ENCODE measurements at regions not wholly inside any gene's neighbourhood (a gene's known extent, or its start where the extent isn't known, plus 50 kb on each side); places are given as distances from the start of the nearest gene placed in this dataset.

DNA sequence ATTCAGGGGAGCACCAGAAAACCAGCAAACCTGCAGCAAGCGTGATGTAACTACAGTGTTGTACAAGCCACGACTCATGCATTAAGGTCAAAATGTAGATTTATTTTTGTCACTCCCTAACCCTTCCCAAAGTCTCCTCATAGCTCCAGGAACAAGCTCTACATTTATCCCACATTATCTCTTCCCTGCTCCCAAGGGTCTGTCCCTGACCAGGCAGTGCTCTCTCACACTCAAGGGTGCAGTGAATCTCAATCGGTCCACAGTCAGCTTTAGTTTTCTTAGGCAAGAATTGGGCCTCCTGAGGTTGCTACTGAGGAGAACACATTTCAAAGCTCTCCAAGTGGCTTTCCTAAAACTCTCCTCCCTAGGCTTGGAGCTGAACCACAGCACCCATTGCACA, 219.4 kb downstream of the NHLRC3 start:
- Histone ChIP-seq H3K36me3 (no peaks in the 10 kb centered on the region), H3K4me3 (no peak overlapping the region), H3K9me3 (peaks cover 3% of the 10 kb centered on the region; the same call in 1 of the 2 replicates), H3K27me3 (no peaks in the 10 kb centered on the region)
- no peak for DNase-seq

DNA sequence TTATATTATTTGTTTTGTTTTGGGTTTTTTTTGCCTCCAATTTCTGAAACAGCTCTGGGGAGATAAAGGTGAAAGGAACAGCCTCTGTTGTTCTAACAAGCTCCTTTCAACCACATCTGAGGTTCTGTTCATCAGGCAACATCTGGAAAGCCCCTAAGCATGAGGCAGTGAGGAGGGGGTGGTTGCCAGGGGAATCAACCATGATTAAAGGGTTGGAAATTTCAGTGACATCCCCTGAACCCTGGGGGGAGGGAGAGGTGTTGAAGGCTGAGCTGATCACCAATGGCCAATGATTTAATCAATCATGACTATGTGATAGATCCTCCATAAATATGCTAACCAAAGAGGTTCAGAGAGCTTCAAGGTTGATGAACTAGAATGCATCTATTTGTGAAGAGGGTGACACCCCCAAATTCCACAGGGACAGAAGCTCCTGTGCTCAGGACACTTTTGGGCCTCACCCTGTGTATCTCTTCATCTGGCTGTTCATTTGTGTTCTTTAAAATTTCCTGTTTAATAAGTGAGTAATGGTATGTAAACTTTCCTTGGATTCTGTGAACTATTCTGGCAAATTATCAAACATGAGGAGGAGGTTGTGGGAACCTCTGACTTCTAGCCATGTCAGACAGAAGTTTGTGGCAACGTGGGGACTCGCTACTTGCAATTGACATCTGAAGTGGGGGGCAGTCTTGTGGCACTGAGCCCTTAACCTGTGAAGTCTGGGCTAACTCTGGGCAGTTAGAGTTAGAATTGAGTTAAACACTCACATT, 221.3 kb downstream of the NHLRC3 start:
- Histone ChIP-seq H3K27me3 (no peaks in the 10 kb centered on the region), H3K36me3 (no peaks in the 10 kb centered on the region), H3K4me3 (no peak overlapping the region), H3K9me3 (peaks cover 3% of the 10 kb centered on the region; the same call in 1 of the 2 replicates)
- DNase-seq, result no peak

DNA sequence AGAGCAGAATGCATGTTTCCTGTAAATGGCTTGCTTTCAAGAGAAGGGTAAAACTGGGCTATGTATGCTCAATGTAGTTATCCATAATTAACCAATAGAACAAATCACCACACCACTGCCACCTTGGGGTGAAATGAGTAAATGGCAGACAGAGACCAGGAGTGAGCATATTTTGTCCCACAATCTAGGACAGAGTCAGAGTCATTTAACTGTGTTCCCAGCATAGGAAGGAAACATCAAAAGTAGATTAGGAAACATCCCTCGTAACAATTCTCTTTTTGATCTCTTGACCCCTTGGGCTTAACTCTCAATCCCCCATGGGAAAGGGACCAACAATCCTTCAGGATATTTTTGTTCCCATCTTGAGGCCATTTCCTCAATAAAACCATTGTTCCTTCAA, 224.8 kb downstream of the NHLRC3 start:
- DNase-seq, result peak; percentile 11

DNA sequence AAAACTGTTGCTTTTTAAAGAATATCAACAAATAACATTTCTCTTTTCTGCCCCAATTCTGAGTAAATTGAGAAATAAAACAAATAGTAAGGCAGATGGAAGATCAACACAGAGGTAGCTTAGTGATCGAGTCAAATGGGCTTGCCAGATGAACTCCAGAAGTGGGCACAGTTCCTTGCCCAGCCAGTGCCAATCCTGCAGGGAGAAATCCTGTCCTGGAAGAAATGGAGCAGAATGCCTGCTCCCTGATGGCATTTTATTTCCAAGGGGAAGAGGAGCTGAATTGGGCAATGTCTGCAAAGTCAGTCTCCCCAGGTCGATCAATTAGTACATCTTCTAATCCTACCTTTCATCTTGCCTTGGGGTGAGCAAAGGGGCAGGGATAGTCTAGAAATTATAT, 225.3 kb downstream of the NHLRC3 start:
- no peak for DNase-seq
- H3K9me3 ChIP-seq, result no peaks in the 10 kb centered on the region
- no peaks in the 10 kb centered on the region for H3K36me3 ChIP-seq
- no peaks in the 10 kb centered on the region for H3K27me3 ChIP-seq
- no peak overlapping the region for H3K4me3 ChIP-seq

More for the DNA sequence above, 224.8 kb downstream of the NHLRC3 start:
- no peaks in the 10 kb centered on the region for H3K36me3 ChIP-seq
- H3K9me3 ChIP-seq, result no peaks in the 10 kb centered on the region
- no peaks in the 10 kb centered on the region for H3K27me3 ChIP-seq
- H3K4me3 ChIP-seq, result no peak overlapping the region

DNA sequence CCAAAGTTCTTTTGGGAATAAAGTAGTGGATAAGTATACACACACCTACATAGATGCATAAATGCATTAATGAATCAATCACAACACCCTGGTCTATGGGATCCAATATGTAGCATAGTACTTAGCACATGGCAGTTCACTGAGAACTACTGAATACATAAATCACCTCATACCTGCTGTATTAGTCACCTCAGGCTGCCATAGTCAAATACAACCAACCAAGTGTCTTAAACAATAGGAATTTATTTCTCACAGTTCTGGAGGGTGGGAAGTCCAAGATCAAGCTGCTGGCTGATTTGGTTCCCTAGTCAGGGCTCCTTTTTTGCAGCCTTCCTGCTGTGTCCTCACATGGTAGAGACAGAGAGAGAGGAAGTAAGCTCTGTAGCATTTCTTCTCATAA, 228.2 kb downstream of the NHLRC3 start:
- no peaks in the 10 kb centered on the region for H3K36me3 ChIP-seq
- DNase-seq, result no peak
- H3K9me3 ChIP-seq, result no peaks in the 10 kb centered on the region
- no peaks in the 10 kb centered on the region for H3K27me3 ChIP-seq
- no peak overlapping the region for H3K4me3 ChIP-seq

DNA sequence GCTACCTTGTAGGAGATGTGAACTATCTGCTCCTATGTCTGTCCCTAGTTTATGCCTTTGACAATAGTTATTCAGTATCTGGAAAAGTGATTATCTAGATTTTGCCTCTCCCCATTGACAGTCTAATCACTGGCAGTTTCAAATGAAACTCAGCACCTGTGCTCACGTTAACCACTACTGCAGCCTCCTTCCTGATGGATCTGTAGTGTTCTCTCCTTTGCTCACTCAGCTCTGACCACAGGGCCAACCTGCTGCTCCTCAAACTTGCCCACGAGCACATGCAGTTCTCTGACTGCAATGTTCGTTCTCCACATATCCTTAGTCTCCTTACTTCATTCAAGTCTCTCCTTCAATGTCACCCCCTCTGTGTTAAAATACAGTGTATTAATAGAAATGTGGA, 230.1 kb downstream of the NHLRC3 start:
- H3K4me3 ChIP-seq, result no peak overlapping the region
- no peaks in the 10 kb centered on the region for H3K27me3 ChIP-seq
- no peaks in the 10 kb centered on the region for H3K9me3 ChIP-seq
- DNase-seq, result no peak
- H3K36me3 ChIP-seq, result no peaks in the 10 kb centered on the region

DNA sequence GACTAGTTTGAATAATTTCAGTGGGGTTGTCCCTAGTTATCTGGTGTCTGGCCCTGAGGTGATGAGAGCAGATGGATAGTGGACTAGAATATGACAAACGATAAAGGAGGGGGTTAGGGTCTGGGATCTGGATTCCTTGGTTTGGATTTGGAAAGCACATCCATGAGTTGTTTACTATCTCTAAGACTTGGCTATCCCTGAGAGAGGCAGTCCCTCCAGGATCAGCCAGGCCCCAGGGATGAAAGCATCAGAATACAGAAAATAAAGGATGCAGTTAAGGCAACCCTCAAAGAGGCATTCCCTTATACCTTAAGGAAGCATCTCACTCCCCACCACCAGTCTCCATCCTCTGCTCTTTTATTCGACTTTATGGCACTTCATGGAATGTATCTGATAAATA, 230.7 kb downstream of the NHLRC3 start:
- H3K9me3 ChIP-seq, result no peaks in the 10 kb centered on the region
- DNase-seq, result no peak
- H3K27me3 ChIP-seq, result no peaks in the 10 kb centered on the region
- no peaks in the 10 kb centered on the region for H3K36me3 ChIP-seq
- no peak overlapping the region for H3K4me3 ChIP-seq

DNA sequence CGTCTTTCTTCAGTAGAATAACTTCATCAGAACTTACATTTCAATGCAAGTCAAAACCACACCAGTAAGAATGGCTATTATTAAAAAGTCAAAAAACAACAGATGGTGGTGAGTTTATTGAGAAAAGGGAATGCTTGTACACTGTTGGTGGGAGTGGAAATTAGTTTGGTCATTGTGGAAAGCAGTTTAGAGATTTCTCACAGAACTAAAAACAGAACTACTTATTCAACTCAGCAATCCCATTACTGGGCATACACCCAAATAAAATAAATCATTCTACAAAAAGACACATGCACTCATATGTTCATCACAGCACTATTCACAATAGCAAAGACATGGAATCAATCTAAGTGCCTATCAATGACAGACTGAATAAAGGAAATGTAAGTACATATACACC, 231.2 kb downstream of the NHLRC3 start:
- Histone ChIP-seq H3K4me3 (no peak overlapping the region), H3K9me3 (no peaks in the 10 kb centered on the region)
- DNase-seq, result no peak

DNA sequence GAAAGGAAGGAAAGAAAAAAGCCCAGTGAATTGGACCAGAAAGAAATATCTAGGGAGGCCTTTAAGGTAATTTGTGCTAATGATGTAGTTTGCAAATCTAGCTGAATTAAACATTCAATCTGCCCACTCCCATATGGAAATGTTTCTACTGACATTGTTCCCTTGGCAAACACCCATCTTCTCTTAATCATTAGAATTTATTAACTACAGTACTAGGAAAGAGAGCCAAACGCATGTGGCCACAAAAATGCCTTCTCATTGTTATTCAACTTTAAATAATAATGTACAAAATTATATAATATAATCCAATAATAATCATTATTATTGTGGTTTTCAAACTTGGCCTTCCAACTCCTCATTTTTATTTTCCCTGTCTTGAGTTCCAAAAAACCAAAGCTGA, 234.7 kb downstream of the NHLRC3 start:
- H3K9me3 ChIP-seq, result no peaks in the 10 kb centered on the region
- H3K36me3 ChIP-seq, result no peaks in the 10 kb centered on the region
- H3K4me3 ChIP-seq, result no peak overlapping the region
- H3K27me3 ChIP-seq, result no peaks in the 10 kb centered on the region
- DNase-seq, result no peak

More for the DNA sequence above, 231.2 kb downstream of the NHLRC3 start:
- H3K36me3 ChIP-seq, result no peaks in the 10 kb centered on the region
- no peaks in the 10 kb centered on the region for H3K27me3 ChIP-seq

DNA sequence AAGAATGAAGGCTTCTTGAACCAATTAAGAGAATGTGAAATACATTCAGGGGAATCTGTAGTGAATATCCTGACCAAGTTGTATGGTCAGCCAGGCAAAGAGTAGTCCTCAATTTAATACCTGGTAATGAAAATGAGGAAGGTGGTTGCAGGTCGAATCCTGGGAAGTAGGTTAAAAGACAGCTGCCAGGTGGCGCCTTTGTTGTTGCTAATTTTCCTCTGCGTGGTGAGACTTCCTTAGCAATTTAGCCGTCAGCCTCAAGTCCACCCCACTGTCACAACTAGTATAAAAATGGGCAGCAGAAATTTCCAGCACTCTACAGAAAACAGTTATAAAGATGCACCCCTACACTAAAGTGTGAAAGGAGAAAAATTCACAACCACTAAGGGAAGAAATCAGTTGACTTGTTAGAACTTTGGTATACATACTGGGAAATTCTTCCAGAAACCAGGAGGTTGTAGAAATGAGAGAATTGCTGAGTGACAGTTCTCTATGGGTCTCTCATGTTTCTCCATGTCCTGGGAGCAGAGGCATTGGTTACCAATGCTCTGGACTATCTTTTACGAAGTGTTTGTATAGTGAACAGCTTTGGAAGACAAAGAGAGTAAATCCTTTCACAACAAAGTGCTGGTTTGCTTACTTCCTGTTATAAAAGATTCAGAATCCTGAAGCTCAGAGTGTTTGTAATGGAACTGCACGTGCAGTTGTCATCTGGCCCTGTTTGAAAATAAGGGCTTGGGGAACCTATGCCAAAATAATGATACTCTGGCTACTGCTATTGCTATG, 235.9 kb downstream of the NHLRC3 start:
- H3K36me3 ChIP-seq, result no peaks in the 10 kb centered on the region
- H3K4me3 ChIP-seq, result no peak overlapping the region
- no peaks in the 10 kb centered on the region for H3K9me3 ChIP-seq
- peak; percentile 19 for DNase-seq
- no peaks in the 10 kb centered on the region for H3K27me3 ChIP-seq

DNA sequence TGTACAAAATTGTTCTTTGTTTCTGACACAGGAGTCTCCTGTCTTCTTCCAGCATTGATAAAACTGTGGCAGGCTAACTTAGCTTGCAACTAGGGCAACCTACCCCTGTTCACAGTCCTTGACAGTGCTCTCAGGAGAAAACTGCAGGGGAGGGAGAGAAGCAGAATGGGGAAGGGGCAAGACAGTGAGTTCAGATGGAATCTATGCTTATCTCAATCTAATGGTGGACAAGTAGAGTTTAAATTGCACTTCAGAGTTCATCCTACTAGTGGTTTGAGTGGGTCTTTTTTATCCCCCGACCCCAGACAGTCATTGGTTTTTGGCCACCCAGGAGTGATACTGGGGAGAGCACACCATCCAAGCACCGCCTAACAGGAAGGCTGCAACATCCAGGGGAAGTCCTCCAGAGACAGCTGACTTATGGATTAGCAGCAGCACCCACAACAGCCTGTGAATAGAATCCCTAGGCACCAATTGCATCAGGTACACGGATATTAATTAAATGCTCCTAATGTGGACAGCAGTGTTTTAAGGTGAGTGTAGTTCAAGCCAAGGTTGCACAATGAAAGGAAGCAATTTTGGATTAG, 236.6 kb downstream of the NHLRC3 start:
- no peak overlapping the region for H3K4me3 ChIP-seq

DNA sequence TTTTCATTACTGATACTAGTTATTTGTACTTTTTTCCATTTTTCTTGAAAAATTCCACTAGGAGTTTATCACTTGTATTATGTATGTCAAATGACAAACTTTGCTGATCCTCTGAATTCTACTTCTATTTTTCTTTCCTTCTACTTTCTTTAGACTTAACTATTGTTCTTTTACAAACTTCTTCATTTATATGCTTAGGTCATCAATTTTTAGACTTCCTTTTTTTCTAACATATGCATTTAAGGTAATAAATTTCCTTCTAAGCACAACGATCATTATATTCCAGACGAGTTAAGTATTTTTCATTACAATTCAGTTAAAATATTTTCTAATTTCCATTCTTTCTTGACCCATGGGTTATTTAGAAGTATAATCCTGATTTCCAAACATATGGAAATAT, 240.8 kb downstream of the NHLRC3 start:
- H3K36me3 ChIP-seq, result no peaks in the 10 kb centered on the region
- H3K27me3 ChIP-seq, result no peaks in the 10 kb centered on the region
- no peak for DNase-seq
- no peaks in the 10 kb centered on the region for H3K9me3 ChIP-seq
- no peak overlapping the region for H3K4me3 ChIP-seq

More for the DNA sequence above, 236.6 kb downstream of the NHLRC3 start:
- Histone ChIP-seq H3K27me3 (no peaks in the 10 kb centered on the region), H3K9me3 (no peaks in the 10 kb centered on the region), H3K36me3 (no peaks in the 10 kb centered on the region)
- no peak for DNase-seq

DNA sequence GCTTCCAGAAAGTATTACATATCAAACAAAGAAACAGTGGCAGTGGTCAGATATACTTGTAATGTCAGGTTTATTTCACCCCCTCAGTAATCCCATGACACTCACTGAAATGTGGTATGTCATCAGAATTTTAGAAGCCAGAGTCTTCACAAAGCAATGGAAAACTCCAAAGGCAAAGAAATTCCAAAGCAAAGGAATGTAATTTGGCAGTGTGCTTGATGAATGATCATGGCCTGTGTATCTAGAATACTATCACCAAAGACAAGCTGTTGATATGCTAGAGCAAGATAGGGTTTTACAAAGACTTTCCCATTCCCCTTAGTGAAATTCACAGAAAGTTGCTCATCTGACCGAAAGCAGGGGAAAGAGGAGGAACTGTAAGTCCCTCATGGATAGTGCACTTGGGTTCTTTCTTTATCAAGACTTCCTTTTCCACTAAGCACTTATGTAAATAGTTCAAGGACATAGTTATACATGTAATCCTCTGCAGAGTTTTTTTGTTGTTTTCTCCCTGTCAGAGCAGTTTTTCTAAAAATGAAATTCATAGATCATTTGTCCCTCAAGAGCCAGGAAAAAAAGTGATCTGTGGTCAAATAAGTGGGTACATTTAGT, 243.4 kb downstream of the NHLRC3 start:
- no peak overlapping the region for H3K4me3 ChIP-seq
- H3K9me3 ChIP-seq, result no peaks in the 10 kb centered on the region
- DNase-seq, result no peak
- H3K27me3 ChIP-seq, result no peaks in the 10 kb centered on the region
- no peaks in the 10 kb centered on the region for H3K36me3 ChIP-seq

DNA sequence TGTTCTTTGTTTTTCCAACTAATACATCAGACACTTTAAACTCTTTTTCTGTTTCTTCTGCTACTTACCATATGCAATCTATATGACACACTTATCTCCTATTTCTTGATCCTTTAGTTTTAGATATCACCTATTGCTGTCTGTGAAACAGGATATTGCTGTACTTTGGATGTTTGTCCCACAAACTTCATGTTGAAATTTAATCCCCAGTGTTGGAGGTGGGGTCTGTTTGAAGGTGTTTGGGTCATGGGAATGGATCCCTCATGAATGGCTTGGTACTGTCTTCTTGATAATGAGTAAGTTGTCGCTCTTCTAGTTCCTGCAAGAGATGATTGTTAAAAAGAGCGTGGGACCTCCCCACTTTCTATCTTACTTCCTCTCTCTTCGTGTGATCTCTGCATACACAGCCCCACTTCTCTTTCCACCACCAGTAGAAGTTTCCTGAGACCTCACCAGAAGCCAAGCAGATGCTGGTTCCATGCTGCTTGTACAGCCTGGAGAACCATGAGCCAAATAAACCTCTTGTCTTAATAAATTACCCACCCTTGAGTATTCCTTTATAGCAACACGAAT, 244.2 kb downstream of the NHLRC3 start:
- Histone ChIP-seq H3K27me3 (no peaks in the 10 kb centered on the region), H3K4me3 (no peak overlapping the region), H3K36me3 (no peaks in the 10 kb centered on the region), H3K9me3 (0 out of 2 replicates have a peak, but pooled peaks cover 3% of the 10 kb centered on the region)
- DNase-seq, result no peak

DNA sequence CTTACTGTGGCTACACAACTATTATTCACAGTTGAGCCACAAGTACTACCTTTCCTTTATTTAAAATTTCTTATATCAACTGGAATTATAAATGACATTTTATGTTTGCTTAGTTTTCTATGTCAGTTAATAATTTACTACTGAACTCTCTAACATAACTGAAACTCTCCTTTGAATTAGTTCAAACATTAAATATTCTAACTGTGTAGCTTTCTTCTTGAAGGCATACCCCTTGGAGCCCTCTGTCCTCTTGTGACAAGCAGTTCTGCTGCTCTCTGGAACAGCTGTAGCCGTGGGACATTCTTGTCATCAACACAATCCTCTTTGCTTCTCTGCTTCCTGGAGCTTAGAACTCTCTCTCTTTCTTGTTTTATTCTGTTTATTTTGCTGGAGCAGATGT, 244.8 kb downstream of the NHLRC3 start:
- no peaks in the 10 kb centered on the region for H3K27me3 ChIP-seq

DNA sequence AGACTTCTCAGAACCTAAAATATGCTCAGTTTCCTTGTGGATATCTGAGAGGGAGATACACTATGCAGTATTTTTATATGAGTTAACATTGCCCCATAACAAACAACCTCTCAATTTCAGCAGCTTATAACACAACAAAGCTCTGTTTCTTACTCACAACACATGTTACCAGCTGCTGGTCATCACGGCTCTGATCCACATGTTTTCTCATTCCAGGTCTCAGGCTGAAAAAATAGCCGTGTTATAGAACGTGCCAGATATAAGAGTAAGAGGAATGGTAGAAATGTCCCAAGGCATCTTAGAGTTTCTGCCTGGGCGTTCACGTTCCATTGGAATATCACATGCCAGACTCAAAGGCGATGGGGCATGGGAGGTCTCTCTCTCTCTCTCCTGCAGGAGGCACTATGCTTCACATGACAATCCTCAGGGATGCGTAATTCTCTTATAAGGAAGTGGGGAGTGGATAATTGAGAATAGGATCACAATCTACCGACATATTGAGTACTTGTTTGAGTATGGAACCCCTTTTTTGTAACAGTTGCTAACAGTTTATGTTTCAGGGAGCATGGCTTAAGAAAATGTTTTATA, 246.6 kb downstream of the NHLRC3 start:
- Histone ChIP-seq H3K9me3 (peaks cover 3% of the 10 kb centered on the region; the same call in 1 of the 2 replicates), H3K4me3 (no peak overlapping the region), H3K27me3 (no peaks in the 10 kb centered on the region), H3K36me3 (no peaks in the 10 kb centered on the region)
- DNase-seq, result no peak

More for the DNA sequence above, 244.8 kb downstream of the NHLRC3 start:
- H3K9me3 ChIP-seq, result 0 out of 2 replicates have a peak, but pooled peaks cover 3% of the 10 kb centered on the region
- H3K4me3 ChIP-seq, result no peak overlapping the region
- DNase-seq, result no peak
- H3K36me3 ChIP-seq, result no peaks in the 10 kb centered on the region
